ENCODE measurements at regions not wholly inside any gene's neighbourhood (a gene's known extent, or its start where the extent isn't known, plus 50 kb on each side); places are given as distances from the start of the nearest gene placed in this dataset.
"Not testable (repeated sequence)": the region's sequence is repeated elsewhere in the genome, so short reads cannot be mapped to it uniquely, and the experiment has no call there.

- DNase-seq: no peak
These were observed 55.3 kb upstream of the PRSS3 start for GRCh38 chr9:33740075-33740474.

GRCh38 chr9:33740958-33741357 lies 54.4 kb upstream of the PRSS3 start:
- not testable (repeated sequence) for DNase-seq

GRCh38 chr9:33742051-33742450 lies 53.3 kb upstream of the PRSS3 start:
- no peak for DNase-seq

DNA sequence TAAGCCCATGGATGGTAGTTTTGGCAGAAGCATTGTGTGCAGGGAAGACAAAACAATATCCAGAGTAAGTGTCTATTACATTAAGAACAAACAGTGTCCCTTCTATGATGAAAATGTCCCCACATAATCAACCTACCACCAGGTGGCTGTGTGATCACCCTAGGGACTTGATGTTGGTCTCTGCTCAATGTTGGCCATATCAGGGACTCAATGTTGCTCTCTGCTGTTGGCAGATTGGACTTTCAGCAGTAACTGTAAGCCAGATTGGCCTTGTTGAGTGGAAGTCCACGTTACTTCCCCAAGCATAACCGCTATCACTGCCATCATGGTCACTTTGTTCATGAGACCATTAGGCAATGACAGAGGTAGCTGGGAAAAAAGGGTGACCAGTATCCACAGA lies 52.8 kb upstream of the PRSS3 start:
- DNase-seq: no peak

Data from stimulated activated CD4-positive, alpha-beta T cell treated with anti-CD3 and anti-CD28 coated beads, Interleukin-4, amount 100 ng/mL, for 24 hours (primary cell).